OCI-LY7 (cell line): ENCODE measurements at regions not wholly inside any gene's neighbourhood (a gene's known extent, or its start where the extent isn't known, plus 50 kb on each side); places are given as distances from the start of the nearest gene placed in this dataset.

ENCODE experiments used
- CTCF ChIP-seq: fragments of 200-600 bp; sonication (generic); conservative IDR thresholded peaks from 2 replicates; pipeline ENCODE4 v1.5.1; 2014; ENCODE audit warnings: mild to moderate bottlenecking, antibody characterized with exemption, low read length, moderate library complexity, mixed read lengths
- EZH2phosphoT487 ChIP-seq: fragments of 200-600 bp; sonication (generic); IDR thresholded peaks from 2 replicates; pipeline ENCODE4 v1.6.1; 2018; ENCODE audit warnings: low read depth, borderline replicate concordance, mild to moderate bottlenecking, mixed run types, antibody characterized with exemption, low read length, moderate library complexity, mixed read lengths

GRCh38 chr1:59125154-59125553 is 171.7 kb upstream of the FGGY start:
- TF ChIP-seq CTCF (no peak), EZH2phosphoT487 (no peak)
